ENCODE measurements at regions not wholly inside any gene's neighbourhood (a gene's known extent, or its start where the extent isn't known, plus 50 kb on each side); places are given as distances from the start of the nearest gene placed in this dataset.

DNA sequence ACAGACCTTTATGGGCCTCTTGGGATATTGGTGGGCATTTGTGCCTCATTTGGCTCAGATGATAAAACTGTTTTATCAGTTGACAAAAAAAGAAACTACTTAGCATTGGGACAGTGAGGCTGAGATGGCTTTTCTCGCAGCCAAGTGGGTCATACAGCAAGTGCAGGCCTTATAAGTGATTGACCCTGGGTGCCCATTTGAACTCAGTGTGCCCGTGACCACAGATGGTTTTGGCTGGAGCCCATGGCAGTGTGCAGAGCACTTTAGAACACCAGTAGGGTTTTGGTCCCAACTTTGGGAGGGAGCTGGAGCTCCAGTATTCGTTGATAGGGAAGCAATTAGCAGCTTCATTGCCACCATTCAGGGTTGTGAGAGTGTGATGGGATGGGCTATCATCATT is 404.5 kb upstream of the LARGE1 start:
- Histone ChIP-seq H4K20me1 (ENCODE audit: control insufficient read depth, extremely low read depth, insufficient read depth, low read length) (no peaks in the 10 kb centered on the region), H3K79me2 (ENCODE audit: control insufficient read depth, insufficient read depth, low read length) (no peaks in the 10 kb centered on the region), H3K4me3 (ENCODE audit: control insufficient read depth in 2 of 3, extremely low read depth in 1 of 3, insufficient read depth in 2 of 3, low read depth in 1 of 3, low read length in 3 of 3) (no peak overlapping the region), H3K27ac (ENCODE audit: control insufficient read depth, insufficient read depth, low read length) (no peak overlapping the region), H3K36me3 (ENCODE audit: control insufficient read depth in 2 of 2, extremely low read depth in 1 of 2, insufficient read depth in 2 of 2, low read length in 2 of 2) (no peaks in the 10 kb centered on the region), H2AFZ (ENCODE audit: control insufficient read depth, low read length) (no peak overlapping the region), H3K9me1 (ENCODE audit: control insufficient read depth, extremely low read depth, insufficient read depth, low read length) (no peaks in the 10 kb centered on the region), H3K4me2 (ENCODE audit: control insufficient read depth, extremely low read depth, insufficient read depth, low read depth, low read length) (no peak overlapping the region), H3K9me3 (ENCODE audit: control insufficient read depth, low read depth, low read length) (no peaks in the 10 kb centered on the region), H3K27me3 (ENCODE audit: control insufficient read depth, extremely low read depth, insufficient read depth, low read length) (no peaks in the 10 kb centered on the region), H3K4me1 (ENCODE audit: control insufficient read depth, extremely low read depth, insufficient read depth, low read length) (no peaks in the 10 kb centered on the region), H3K9ac (ENCODE audit: control insufficient read depth, extremely low read depth, insufficient read depth, low read length) (no peak overlapping the region)
- no peak for DNase-seq (ENCODE audit: low read depth, low spot score)
- no peak for FAIRE-seq
- dilution Hi-C loops (cut with MboI; ENCODE audit: extremely low pct_ligation_motif_present, low sequenced_read_pairs): no loop called here
- TF ChIP-seq EZH2 (IDR thresholded peaks at IDR 0.05; ENCODE audit: low read length): no peak
- TF ChIP-seq, protein P1, sequence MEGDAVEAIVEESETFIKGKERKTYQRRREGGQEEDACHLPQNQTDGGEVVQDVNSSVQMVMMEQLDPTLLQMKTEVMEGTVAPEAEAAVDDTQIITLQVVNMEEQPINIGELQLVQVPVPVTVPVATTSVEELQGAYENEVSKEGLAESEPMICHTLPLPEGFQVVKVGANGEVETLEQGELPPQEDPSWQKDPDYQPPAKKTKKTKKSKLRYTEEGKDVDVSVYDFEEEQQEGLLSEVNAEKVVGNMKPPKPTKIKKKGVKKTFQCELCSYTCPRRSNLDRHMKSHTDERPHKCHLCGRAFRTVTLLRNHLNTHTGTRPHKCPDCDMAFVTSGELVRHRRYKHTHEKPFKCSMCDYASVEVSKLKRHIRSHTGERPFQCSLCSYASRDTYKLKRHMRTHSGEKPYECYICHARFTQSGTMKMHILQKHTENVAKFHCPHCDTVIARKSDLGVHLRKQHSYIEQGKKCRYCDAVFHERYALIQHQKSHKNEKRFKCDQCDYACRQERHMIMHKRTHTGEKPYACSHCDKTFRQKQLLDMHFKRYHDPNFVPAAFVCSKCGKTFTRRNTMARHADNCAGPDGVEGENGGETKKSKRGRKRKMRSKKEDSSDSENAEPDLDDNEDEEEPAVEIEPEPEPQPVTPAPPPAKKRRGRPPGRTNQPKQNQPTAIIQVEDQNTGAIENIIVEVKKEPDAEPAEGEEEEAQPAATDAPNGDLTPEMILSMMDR (optimal IDR thresholded peaks at IDR 0.05 in 1 of 3, IDR thresholded peaks at IDR 0.05 in 1 of 3, conservative IDR thresholded peaks at IDR 0.05 in 1 of 3; ENCODE audit: extremely low read depth in 1 of 3, insufficient read depth in 2 of 3, low read length in 3 of 3): no peak

DNA sequence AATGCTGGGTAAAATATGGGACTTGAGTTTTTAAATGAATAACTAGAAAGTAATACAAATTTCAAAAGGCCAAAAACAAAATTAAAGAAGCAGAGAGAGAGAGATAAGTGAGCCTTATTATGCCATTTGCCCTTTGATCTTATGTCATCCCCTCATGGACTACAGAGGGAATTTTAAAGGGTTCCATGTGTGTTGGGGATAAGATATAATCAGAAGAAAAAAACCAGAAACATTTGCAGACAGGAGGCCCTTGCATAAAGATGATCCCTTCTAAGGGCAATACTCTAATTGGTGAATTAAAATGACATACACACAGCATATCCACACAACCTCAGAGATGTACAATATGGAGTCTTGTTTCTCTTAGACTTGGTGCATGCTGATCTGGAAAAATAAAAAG is 406.6 kb upstream of the LARGE1 start:
- TF ChIP-seq, protein P1 (optimal IDR thresholded peaks at IDR 0.05 in 1 of 3, IDR thresholded peaks at IDR 0.05 in 1 of 3, conservative IDR thresholded peaks at IDR 0.05 in 1 of 3; ENCODE audit: extremely low read depth in 1 of 3, insufficient read depth in 2 of 3, low read length in 3 of 3): no peak
- no peak for TF ChIP-seq EZH2 (IDR thresholded peaks at IDR 0.05; ENCODE audit: low read length)
- no peaks in the 10 kb centered on the region for H3K36me3 ChIP-seq (ENCODE audit: control insufficient read depth in 2 of 2, extremely low read depth in 1 of 2, insufficient read depth in 2 of 2, low read length in 2 of 2)
- no peaks in the 10 kb centered on the region for H3K4me1 ChIP-seq (ENCODE audit: control insufficient read depth, extremely low read depth, insufficient read depth, low read length)
- H3K9me3 ChIP-seq (ENCODE audit: control insufficient read depth, low read depth, low read length): no peaks in the 10 kb centered on the region
- H3K4me2 ChIP-seq (ENCODE audit: control insufficient read depth, extremely low read depth, insufficient read depth, low read depth, low read length): no peak overlapping the region
- DNase-seq (ENCODE audit: low read depth, low spot score) (no peak), FAIRE-seq (no peak)
- no peak overlapping the region for H2AFZ ChIP-seq (ENCODE audit: control insufficient read depth, low read length)
- dilution Hi-C loops (cut with MboI; ENCODE audit: extremely low pct_ligation_motif_present, low sequenced_read_pairs): no loop called here
- H3K27me3 ChIP-seq (ENCODE audit: control insufficient read depth, extremely low read depth, insufficient read depth, low read length): no peaks in the 10 kb centered on the region
- H3K79me2 ChIP-seq (ENCODE audit: control insufficient read depth, insufficient read depth, low read length): no peaks in the 10 kb centered on the region
- no peaks in the 10 kb centered on the region for H4K20me1 ChIP-seq (ENCODE audit: control insufficient read depth, extremely low read depth, insufficient read depth, low read length)
- H3K27ac ChIP-seq (ENCODE audit: control insufficient read depth, insufficient read depth, low read length): no peak overlapping the region
- H3K9ac ChIP-seq (ENCODE audit: control insufficient read depth, extremely low read depth, insufficient read depth, low read length): no peak overlapping the region
- no peaks in the 10 kb centered on the region for H3K9me1 ChIP-seq (ENCODE audit: control insufficient read depth, extremely low read depth, insufficient read depth, low read length)
- H3K4me3 ChIP-seq (ENCODE audit: control insufficient read depth in 2 of 3, extremely low read depth in 1 of 3, insufficient read depth in 2 of 3, low read depth in 1 of 3, low read length in 3 of 3): no peak overlapping the region

Data from keratinocyte (primary cell).